HEK293 (cell line): ENCODE measurements at regions not wholly inside any gene's neighbourhood (a gene's known extent, or its start where the extent isn't known, plus 50 kb on each side); places are given as distances from the start of the nearest gene placed in this dataset.

Experiments used
- CTCF ChIA-PET: fragments of 350-600 bp; formaldehyde crosslinking; extraction: SDS; loops from one replicate; lab custom pipeline; 2021; ENCODE audit warnings: antibody characterized with exemption; lab: Yijun Ruan, JAX
- POLR2A ChIA-PET: fragments of 300-600 bp; formaldehyde crosslinking; extraction: SDS; loops from one replicate; lab custom pipeline; 2020; ENCODE audit warnings: antibody characterized with exemption, inconsistent platforms; lab: Yijun Ruan, JAX
- H3K27ac ChIP-seq: fragments of 200-500 bp; sonication (Bioruptor generic); 2 replicates; pipeline ENCODE4 v1.5.1; 2014; ENCODE audit warnings: low read depth, low read length, control low read depth, inconsistent platforms; ENCODE audit errors: extremely low read depth
- H3K36me3 ChIP-seq, 2 experiments: fragments of 200-500 bp in 1 of 2; sonication (Bioruptor generic) in 1 of 2; 1 replicate in 1 of 2; 2 replicates in 1 of 2; pipeline ENCODE4 v1.5.1; 2014 to 2017; ENCODE audit warnings: inconsistent platforms in 2 of 2, low read length in 2 of 2; ENCODE audit not compliant: control insufficient read depth in 2 of 2, insufficient read depth in 1 of 2
- H3K4me1 ChIP-seq: fragments of 200-500 bp; sonication (Bioruptor generic); 2 replicates; pipeline ENCODE4 v1.5.1; 2014; ENCODE audit warnings: mild to moderate bottlenecking, low read length, inconsistent platforms; ENCODE audit not compliant: control insufficient read depth, insufficient read depth
- H3K4me3 ChIP-seq: 2 replicates; pipeline ENCODE4 v1.5.1; 2011; ENCODE audit warnings: low read depth, mild to moderate bottlenecking, control low read depth, low read length, moderate library complexity
- H3K9me3 ChIP-seq: fragments of 200-500 bp; sonication (Bioruptor generic); 2 replicates; pipeline ENCODE4 v1.5.1; 2014; ENCODE audit warnings: low read depth, low read length, inconsistent platforms; ENCODE audit not compliant: control insufficient read depth, insufficient read depth
- EGR2 ChIP-seq: fragments of 450-650 bp; formaldehyde crosslinking; IDR thresholded peaks from 2 replicates; pipeline ENCODE4 v1.5.1; 2016; ENCODE audit warnings: low read depth, missing biosample characterization, missing genetic modification characterization
- KLF1 ChIP-seq: fragments of 450-650 bp; formaldehyde crosslinking; IDR thresholded peaks from 2 replicates; pipeline ENCODE4 v1.5.1; 2016; ENCODE audit warnings: missing biosample characterization, missing genetic modification characterization
- KLF8 ChIP-seq: fragments of 450-650 bp; formaldehyde crosslinking; IDR thresholded peaks from 2 replicates; pipeline ENCODE4 v1.5.1; 2016; ENCODE audit warnings: missing biosample characterization, missing genetic modification characterization
- SCRT1 ChIP-seq: fragments of 450-650 bp; formaldehyde crosslinking; IDR thresholded peaks from 2 replicates; pipeline ENCODE4 v1.5.1; 2016; ENCODE audit warnings: missing biosample characterization, missing genetic modification characterization, borderline replicate concordance
- SP3 ChIP-seq: fragments of 450-650 bp; formaldehyde crosslinking; IDR thresholded peaks from 2 replicates; pipeline ENCODE4 v1.5.1; 2016; ENCODE audit warnings: missing biosample characterization, missing genetic modification characterization
- YY1 ChIP-seq: fragments of 450-650 bp; formaldehyde crosslinking; IDR thresholded peaks from 2 replicates; pipeline ENCODE4 v1.5.1; 2018; ENCODE audit warnings: missing biosample characterization, missing genetic modification characterization
- ZBTB17 ChIP-seq: fragments of 450-650 bp; formaldehyde crosslinking; IDR thresholded peaks from 2 replicates; pipeline ENCODE4 v1.5.1; 2016; ENCODE audit warnings: missing biosample characterization, missing genetic modification characterization
- ZBTB7A ChIP-seq: fragments of 450-650 bp; formaldehyde crosslinking; IDR thresholded peaks from 2 replicates; pipeline ENCODE4 v1.5.1; 2016; ENCODE audit warnings: low read depth, missing biosample characterization, missing genetic modification characterization
- ZNF114 ChIP-seq: fragments of 450-650 bp; formaldehyde crosslinking; IDR thresholded peaks from 2 replicates; pipeline ENCODE4 v1.5.0; 2017; ENCODE audit warnings: missing biosample characterization, missing genetic modification characterization
- ZNF155 ChIP-seq: fragments of 450-650 bp; formaldehyde crosslinking; IDR thresholded peaks from 2 replicates; pipeline ENCODE4 v1.5.1; 2016; ENCODE audit warnings: missing biosample characterization, missing genetic modification characterization
- ZNF221 ChIP-seq: fragments of 450-650 bp; formaldehyde crosslinking; IDR thresholded peaks from 2 replicates; pipeline ENCODE4 v1.5.1; 2017; ENCODE audit warnings: missing biosample characterization, missing genetic modification characterization, borderline replicate concordance
- ZNF394 ChIP-seq: fragments of 450-650 bp; formaldehyde crosslinking; IDR thresholded peaks from 2 replicates; pipeline ENCODE4 v1.5.1; 2016; ENCODE audit warnings: missing biosample characterization, missing genetic modification characterization, mild to moderate bottlenecking, moderate library complexity, borderline replicate concordance
- ZNF544 ChIP-seq: fragments of 450-650 bp; formaldehyde crosslinking; IDR thresholded peaks from 2 replicates; pipeline ENCODE4 v1.5.0; 2017; ENCODE audit warnings: missing biosample characterization, missing genetic modification characterization
- ZNF585B ChIP-seq: fragments of 450-650 bp; formaldehyde crosslinking; IDR thresholded peaks from 2 replicates; pipeline ENCODE4 v1.5.1; 2016; ENCODE audit warnings: missing biosample characterization, missing genetic modification characterization
- ZNF600 ChIP-seq: fragments of 450-650 bp; formaldehyde crosslinking; IDR thresholded peaks from 2 replicates; pipeline ENCODE4 v1.5.1; 2016; ENCODE audit warnings: missing biosample characterization, missing genetic modification characterization
- ZNF747 ChIP-seq: fragments of 450-650 bp; formaldehyde crosslinking; IDR thresholded peaks from 2 replicates; pipeline ENCODE4 v1.5.1; 2016; ENCODE audit warnings: missing biosample characterization, missing genetic modification characterization
- TF ChIP-seq, protein P1 (sequence below): fragments of 450-650 bp; formaldehyde crosslinking; IDR thresholded peaks from 2 replicates; pipeline ENCODE4 v1.5.1; 2016; ENCODE audit warnings: missing biosample characterization, missing genetic modification characterization
- TF ChIP-seq, protein P2 (sequence below): fragments of 450-650 bp; formaldehyde crosslinking; IDR thresholded peaks from 2 replicates; pipeline ENCODE4 v1.5.1; 2016; ENCODE audit warnings: missing biosample characterization, missing genetic modification characterization
- TF ChIP-seq, protein P3 (sequence below): sonication (generic); formaldehyde crosslinking; IDR thresholded peaks from 2 replicates; pipeline ENCODE4 v1.8.1; 2022; ENCODE audit warnings: mild to moderate bottlenecking, moderate library complexity, missing genetic modification reagents
- TF ChIP-seq, protein P4 (sequence below): fragments of 450-650 bp; formaldehyde crosslinking; IDR thresholded peaks from 2 replicates; pipeline ENCODE4 v1.5.1; 2017; ENCODE audit warnings: missing biosample characterization, missing genetic modification characterization
- TF ChIP-seq, protein P5 (sequence below): IDR thresholded peaks from 2 replicates; pipeline ENCODE4 v1.6.1; 2011; ENCODE audit warnings: mild to moderate bottlenecking, low read depth, low read length, borderline replicate concordance

DNA sequence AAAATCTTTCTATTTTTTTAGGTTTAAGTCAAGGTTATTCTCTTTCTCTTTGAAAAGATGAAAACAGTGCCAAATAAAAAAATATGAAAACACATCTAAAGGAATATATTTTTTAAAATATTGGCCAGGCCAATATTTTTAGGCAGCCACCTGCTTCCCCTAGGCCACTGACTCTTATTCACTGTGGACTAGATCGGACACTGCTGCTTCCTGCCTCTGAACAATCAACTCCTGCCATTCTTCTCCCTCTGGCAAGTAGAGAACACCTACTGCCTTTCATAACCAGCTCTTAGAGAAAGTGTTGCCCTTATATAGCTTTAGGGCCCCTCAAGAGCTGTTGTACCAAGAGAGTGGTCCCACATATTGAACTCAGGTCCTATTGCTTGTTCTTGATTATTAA lies 529.2 kb downstream of the RAPGEF2 start (continued):
- TF ChIP-seq, protein P1, sequence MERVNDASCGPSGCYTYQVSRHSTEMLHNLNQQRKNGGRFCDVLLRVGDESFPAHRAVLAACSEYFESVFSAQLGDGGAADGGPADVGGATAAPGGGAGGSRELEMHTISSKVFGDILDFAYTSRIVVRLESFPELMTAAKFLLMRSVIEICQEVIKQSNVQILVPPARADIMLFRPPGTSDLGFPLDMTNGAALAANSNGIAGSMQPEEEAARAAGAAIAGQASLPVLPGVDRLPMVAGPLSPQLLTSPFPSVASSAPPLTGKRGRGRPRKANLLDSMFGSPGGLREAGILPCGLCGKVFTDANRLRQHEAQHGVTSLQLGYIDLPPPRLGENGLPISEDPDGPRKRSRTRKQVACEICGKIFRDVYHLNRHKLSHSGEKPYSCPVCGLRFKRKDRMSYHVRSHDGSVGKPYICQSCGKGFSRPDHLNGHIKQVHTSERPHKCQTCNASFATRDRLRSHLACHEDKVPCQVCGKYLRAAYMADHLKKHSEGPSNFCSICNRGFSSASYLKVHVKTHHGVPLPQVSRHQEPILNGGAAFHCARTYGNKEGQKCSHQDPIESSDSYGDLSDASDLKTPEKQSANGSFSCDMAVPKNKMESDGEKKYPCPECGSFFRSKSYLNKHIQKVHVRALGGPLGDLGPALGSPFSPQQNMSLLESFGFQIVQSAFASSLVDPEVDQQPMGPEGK: no peak
- no peak for TF ChIP-seq YY1 (tag by site-specific recombination)

DNA sequence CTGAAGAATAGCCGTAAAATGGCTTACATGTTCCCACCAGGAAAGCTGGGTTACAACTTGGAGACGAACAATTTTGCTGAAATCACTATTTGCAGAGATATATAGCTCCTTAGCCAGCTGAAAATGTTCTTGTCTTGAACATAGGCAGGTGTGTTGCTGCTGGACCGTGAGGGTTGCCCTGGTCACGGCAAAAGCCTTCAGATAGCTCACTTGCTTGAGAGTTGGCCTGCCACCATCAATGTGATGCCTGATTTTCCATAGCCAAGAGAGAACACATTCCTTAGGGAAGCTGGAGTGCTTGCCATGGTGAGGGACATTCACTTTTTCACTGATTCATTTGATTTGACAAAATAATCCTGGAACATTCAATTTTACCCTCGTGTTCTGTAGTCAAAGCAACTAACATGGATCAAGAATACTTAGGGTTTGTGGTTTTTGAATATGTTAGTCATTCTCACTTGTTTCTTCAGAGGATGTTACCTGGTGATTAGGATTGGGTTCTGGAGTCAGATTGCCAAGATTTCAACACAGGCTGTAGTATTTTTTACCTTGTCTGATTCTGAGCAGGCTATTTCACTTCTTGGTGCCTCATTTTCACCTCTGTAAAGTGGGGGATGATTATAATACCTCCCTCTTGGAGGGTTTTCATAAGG lies 536.9 kb downstream of the RAPGEF2 start:
- ChIA-PET POLR2A (no interaction called here), CTCF (no interaction called here)
- H3K27ac ChIP-seq: no peak overlapping the region
- no peaks in the 10 kb centered on the region for H3K36me3 ChIP-seq
- H3K4me3 ChIP-seq: no peak overlapping the region
- no peaks in the 10 kb centered on the region for H3K4me1 ChIP-seq
- no peaks in the 10 kb centered on the region for H3K9me3 ChIP-seq
- no peak for TF ChIP-seq ZNF155
- TF ChIP-seq, protein P2, sequence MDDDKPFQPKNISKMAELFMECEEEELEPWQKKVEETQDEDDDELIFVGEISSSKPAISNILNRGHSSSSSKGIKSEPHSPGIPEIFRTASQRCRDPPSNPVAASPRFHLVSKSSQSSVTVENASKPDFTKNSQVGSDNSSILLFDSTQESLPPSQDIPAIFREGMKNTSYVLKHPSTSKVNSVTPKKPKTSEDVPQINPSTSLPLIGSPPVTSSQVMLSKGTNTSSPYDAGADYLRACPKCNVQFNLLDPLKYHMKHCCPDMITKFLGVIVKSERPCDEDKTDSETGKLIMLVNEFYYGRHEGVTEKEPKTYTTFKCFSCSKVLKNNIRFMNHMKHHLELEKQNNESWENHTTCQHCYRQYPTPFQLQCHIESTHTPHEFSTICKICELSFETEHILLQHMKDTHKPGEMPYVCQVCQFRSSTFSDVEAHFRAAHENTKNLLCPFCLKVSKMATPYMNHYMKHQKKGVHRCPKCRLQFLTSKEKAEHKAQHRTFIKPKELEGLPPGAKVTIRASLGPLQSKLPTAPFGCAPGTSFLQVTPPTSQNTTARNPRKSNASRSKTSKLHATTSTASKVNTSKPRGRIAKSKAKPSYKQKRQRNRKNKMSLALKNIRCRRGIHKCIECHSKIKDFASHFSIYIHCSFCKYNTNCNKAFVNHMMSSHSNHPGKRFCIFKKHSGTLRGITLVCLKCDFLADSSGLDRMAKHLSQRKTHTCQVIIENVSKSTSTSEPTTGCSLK (tag by site-specific recombination): no peak
- TF ChIP-seq ZNF394 (tag by site-specific recombination): no peak
- no peak for TF ChIP-seq KLF1

DNA sequence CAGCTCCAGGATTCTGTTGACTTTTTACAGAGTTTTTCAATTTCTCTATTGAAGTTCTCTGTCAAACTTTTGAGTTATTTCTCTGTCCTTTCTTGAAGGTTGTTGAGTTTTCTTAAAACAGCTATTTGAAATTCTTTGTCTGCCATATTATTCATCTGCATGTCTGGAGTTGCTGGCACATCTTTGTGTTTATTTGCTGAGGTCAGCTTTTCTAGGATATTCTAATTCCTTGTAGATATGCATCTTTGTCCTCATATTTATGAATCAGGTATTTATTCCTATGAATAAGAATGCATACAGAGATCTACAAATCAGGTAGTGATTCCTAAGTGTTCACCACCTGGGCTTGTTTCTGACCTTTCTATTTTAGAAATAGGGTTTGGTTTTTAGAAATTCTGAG lies 546.4 kb downstream of the RAPGEF2 start:
- H3K9me3 ChIP-seq: no peaks in the 10 kb centered on the region
- CTCF ChIA-PET: no interaction called here
- no peak overlapping the region for H3K4me3 ChIP-seq
- no peak overlapping the region for H3K27ac ChIP-seq
- TF ChIP-seq, protein P3, sequence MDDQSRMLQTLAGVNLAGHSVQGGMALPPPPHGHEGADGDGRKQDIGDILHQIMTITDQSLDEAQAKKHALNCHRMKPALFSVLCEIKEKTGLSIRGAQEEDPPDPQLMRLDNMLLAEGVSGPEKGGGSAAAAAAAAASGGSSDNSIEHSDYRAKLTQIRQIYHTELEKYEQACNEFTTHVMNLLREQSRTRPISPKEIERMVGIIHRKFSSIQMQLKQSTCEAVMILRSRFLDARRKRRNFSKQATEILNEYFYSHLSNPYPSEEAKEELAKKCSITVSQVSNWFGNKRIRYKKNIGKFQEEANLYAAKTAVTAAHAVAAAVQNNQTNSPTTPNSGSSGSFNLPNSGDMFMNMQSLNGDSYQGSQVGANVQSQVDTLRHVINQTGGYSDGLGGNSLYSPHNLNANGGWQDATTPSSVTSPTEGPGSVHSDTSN: no peak
- no peak for TF ChIP-seq ZNF585B (tag by site-specific recombination)
- TF ChIP-seq KLF8 (tag by site-specific recombination): no peak
- TF ChIP-seq, protein P4, sequence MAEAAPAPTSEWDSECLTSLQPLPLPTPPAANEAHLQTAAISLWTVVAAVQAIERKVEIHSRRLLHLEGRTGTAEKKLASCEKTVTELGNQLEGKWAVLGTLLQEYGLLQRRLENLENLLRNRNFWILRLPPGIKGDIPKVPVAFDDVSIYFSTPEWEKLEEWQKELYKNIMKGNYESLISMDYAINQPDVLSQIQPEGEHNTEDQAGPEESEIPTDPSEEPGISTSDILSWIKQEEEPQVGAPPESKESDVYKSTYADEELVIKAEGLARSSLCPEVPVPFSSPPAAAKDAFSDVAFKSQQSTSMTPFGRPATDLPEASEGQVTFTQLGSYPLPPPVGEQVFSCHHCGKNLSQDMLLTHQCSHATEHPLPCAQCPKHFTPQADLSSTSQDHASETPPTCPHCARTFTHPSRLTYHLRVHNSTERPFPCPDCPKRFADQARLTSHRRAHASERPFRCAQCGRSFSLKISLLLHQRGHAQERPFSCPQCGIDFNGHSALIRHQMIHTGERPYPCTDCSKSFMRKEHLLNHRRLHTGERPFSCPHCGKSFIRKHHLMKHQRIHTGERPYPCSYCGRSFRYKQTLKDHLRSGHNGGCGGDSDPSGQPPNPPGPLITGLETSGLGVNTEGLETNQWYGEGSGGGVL: no peak
- TF ChIP-seq SCRT1: no peak
- no peaks in the 10 kb centered on the region for H3K36me3 ChIP-seq
- H3K4me1 ChIP-seq: no peaks in the 10 kb centered on the region
- POLR2A ChIA-PET: no interaction called here

DNA sequence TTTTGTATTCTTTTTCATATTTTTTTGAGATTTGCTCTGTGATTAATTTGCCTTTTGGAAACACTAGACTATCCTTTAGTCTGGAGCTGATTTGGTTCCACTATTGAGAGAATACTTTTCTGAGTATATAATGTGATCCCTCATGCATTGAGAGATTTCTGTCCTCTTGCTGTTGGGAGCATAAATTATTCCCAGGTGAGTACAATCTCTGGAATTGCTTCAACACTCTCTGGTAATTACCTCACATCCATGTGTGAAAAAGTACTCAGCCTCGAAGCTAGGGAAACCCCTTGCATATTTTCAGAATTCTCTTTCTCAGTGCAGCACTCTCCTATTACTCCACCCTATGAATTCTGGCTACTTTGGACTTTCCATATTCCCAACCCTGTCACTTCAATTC lies 550.0 kb downstream of the RAPGEF2 start:
- H3K9me3 ChIP-seq: no peaks in the 10 kb centered on the region
- H3K36me3 ChIP-seq: no peaks in the 10 kb centered on the region
- H3K4me3 ChIP-seq: no peak overlapping the region
- no peak overlapping the region for H3K27ac ChIP-seq
- POLR2A ChIA-PET: no interaction called here
- no peaks in the 10 kb centered on the region for H3K4me1 ChIP-seq
- CTCF ChIA-PET: no interaction called here
- TF ChIP-seq ZBTB7A (tag by site-specific recombination) (no peak), ZNF544 (no peak), ZNF747 (no peak), ZNF600 (tag by site-specific recombination) (no peak), ZNF221 (tag by site-specific recombination) (no peak), ZBTB17 (tag by site-specific recombination) (no peak), EGR2 (tag by site-specific recombination) (no peak), SP3 (tag by site-specific recombination) (no peak), ZNF114 (tag by site-specific recombination) (no peak)
- TF ChIP-seq, protein P5, sequence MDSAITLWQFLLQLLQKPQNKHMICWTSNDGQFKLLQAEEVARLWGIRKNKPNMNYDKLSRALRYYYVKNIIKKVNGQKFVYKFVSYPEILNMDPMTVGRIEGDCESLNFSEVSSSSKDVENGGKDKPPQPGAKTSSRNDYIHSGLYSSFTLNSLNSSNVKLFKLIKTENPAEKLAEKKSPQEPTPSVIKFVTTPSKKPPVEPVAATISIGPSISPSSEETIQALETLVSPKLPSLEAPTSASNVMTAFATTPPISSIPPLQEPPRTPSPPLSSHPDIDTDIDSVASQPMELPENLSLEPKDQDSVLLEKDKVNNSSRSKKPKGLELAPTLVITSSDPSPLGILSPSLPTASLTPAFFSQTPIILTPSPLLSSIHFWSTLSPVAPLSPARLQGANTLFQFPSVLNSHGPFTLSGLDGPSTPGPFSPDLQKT: no peak
